ENCODE measurements at regions not wholly inside any gene's neighbourhood (a gene's known extent, or its start where the extent isn't known, plus 50 kb on each side); places are given as distances from the start of the nearest gene placed in this dataset.

- Histone ChIP-seq H3K4me2 (no peak overlapping the region), H3K79me2 (ENCODE audit: low read depth) (no peaks in the 10 kb centered on the region), H3K4me1 (no peaks in the 10 kb centered on the region), H3K9ac (no peak overlapping the region), H3F3A (ENCODE audit: low read depth) (no peaks in the 10 kb centered on the region), H2AFZ (replicated peaks) (no peak overlapping the region), H3K9me3 (ENCODE audit: low read depth) (no peaks in the 10 kb centered on the region), H3K36me3 (no peaks in the 10 kb centered on the region), H3K27me3 (peaks cover 99% of the 10 kb centered on the region), H3K4me3 (no peak overlapping the region), H4K20me1 (ENCODE audit: low read depth) (no peaks in the 10 kb centered on the region), H3K27ac (no peak overlapping the region)
- Mint-ChIP-seq H3K4me3 (no peak overlapping the region), H3K27me3 (ENCODE audit: insufficient read depth, low read depth) (peaks cover 7% of the 10 kb centered on the region), H3K27ac (no peak overlapping the region), H3K4me1 (no peaks in the 10 kb centered on the region), H3K9me3 (peaks cover 2% of the 10 kb centered on the region), H3K36me3 (no peaks in the 10 kb centered on the region)
- TF ChIP-seq EZH2 (IDR thresholded peaks at IDR 0.05) (no peak), CTCF (IDR thresholded peaks at IDR 0.05) (no peak), EZH2phosphoT487 (IDR thresholded peaks at IDR 0.05) (no peak)
- no peak for DNase-seq (ENCODE audit: low spot score)
Observed at GRCh38 chr13:27847669-27848068, 55.4 kb downstream of the GSX1 start.

- H3K79me2 ChIP-seq (ENCODE audit: low read depth): no peaks in the 10 kb centered on the region
- no peaks in the 10 kb centered on the region for H4K20me1 ChIP-seq (ENCODE audit: low read depth)
- no peaks in the 10 kb centered on the region for H3F3A ChIP-seq (ENCODE audit: low read depth)
- H3K36me3 ChIP-seq: no peaks in the 10 kb centered on the region
- no peak for DNase-seq (ENCODE audit: low spot score)
- no peaks in the 10 kb centered on the region for H3K9me3 ChIP-seq (ENCODE audit: low read depth)
- H3K4me1 Mint-ChIP-seq: no peaks in the 10 kb centered on the region
- H3K9ac ChIP-seq: no peak overlapping the region
- H3K27me3 ChIP-seq: peaks cover 98% of the 10 kb centered on the region
- H3K36me3 Mint-ChIP-seq: no peaks in the 10 kb centered on the region
- no peak overlapping the region for H3K4me3 Mint-ChIP-seq
- no peak overlapping the region for H3K27ac ChIP-seq
- H3K4me2 ChIP-seq: no peak overlapping the region
- H3K4me3 ChIP-seq: no peak overlapping the region
- no peak overlapping the region for H3K27ac Mint-ChIP-seq
- no peaks in the 10 kb centered on the region for H3K4me1 ChIP-seq
- peaks cover 13% of the 10 kb centered on the region for H3K27me3 Mint-ChIP-seq (ENCODE audit: insufficient read depth, low read depth)
- no peaks in the 10 kb centered on the region for H3K9me3 Mint-ChIP-seq
- TF ChIP-seq EZH2 (IDR thresholded peaks at IDR 0.05) (no peak), CTCF (IDR thresholded peaks at IDR 0.05) (no peak), EZH2phosphoT487 (IDR thresholded peaks at IDR 0.05) (no peak)
- H2AFZ ChIP-seq (replicated peaks): no peak overlapping the region
Observed at GRCh38 chr13:27851096-27851850, 59.0 kb downstream of the GSX1 start.

GRCh38 chr13:27852491-27852890, 60.2 kb downstream of the GSX1 start:
- H3K36me3 ChIP-seq: no peaks in the 10 kb centered on the region
- no peak overlapping the region for H2AFZ ChIP-seq (replicated peaks)
- H3K4me2 ChIP-seq: no peak overlapping the region
- H3K9me3 ChIP-seq (ENCODE audit: low read depth): no peaks in the 10 kb centered on the region
- H3K27ac ChIP-seq: no peak overlapping the region
- no peak for TF ChIP-seq EZH2 (IDR thresholded peaks at IDR 0.05)
- no peak for TF ChIP-seq CTCF (IDR thresholded peaks at IDR 0.05)
- TF ChIP-seq EZH2phosphoT487 (IDR thresholded peaks at IDR 0.05): no peak
- Mint-ChIP-seq H3K36me3 (no peaks in the 10 kb centered on the region), H3K27me3 (ENCODE audit: insufficient read depth, low read depth) (peaks cover 13% of the 10 kb centered on the region), H3K4me3 (no peak overlapping the region), H3K9me3 (no peaks in the 10 kb centered on the region), H3K27ac (no peak overlapping the region), H3K4me1 (no peaks in the 10 kb centered on the region)
- DNase-seq (ENCODE audit: low spot score): no peak
- H3K27me3 ChIP-seq: peaks cover 89% of the 10 kb centered on the region
- H4K20me1 ChIP-seq (ENCODE audit: low read depth): no peaks in the 10 kb centered on the region
- H3K4me1 ChIP-seq: no peaks in the 10 kb centered on the region
- H3K9ac ChIP-seq: no peak overlapping the region
- no peaks in the 10 kb centered on the region for H3K79me2 ChIP-seq (ENCODE audit: low read depth)
- no peaks in the 10 kb centered on the region for H3F3A ChIP-seq (ENCODE audit: low read depth)
- no peak overlapping the region for H3K4me3 ChIP-seq

Data from neural progenitor cell (in vitro differentiated cells).